Cardiac muscle cell (in vitro differentiated cells and primary cell): ENCODE measurements at regions not wholly inside any gene's neighbourhood (a gene's known extent, or its start where the extent isn't known, plus 50 kb on each side); places are given as distances from the start of the nearest gene placed in this dataset.

Experiments used
- DNase-seq, 2 donors: peaks; one replicate each; pipeline versions ENCODE4 v3.0.0 to v3.0.0-alpha.2; 2010 to 2017; ENCODE audit warnings: low read depth in 1 of 2, low spot score in 1 of 2
- H3K27ac ChIP-seq: fragments of 200-600 bp; sonication (generic); 2 replicates; pipeline ENCODE4 v1.5.1; 2016
- H3K27me3 ChIP-seq: fragments of 200-600 bp; sonication (generic); 2 replicates; pipeline ENCODE4 v1.6.0; 2016; ENCODE audit warnings: control low read depth
- H3K36me3 ChIP-seq: fragments of 200-600 bp; sonication (generic); 2 replicates; pipeline ENCODE4 v1.5.1; 2016; ENCODE audit warnings: control low read depth
- H3K4me1 ChIP-seq: fragments of 200-600 bp; sonication (generic); 2 replicates; pipeline ENCODE4 v1.8.1; 2017; ENCODE audit warnings: low read depth, mild to moderate bottlenecking, mixed run types
- H3K4me3 ChIP-seq: fragments of 200-600 bp; sonication (generic); 2 replicates; pipeline ENCODE4 v1.5.1; 2016; ENCODE audit warnings: mild to moderate bottlenecking
- H3K9me3 ChIP-seq: fragments of 200-600 bp; sonication (generic); 2 replicates; pipeline ENCODE4 v1.5.1; 2017; ENCODE audit warnings: low read depth, mild to moderate bottlenecking, control low read depth
- TF ChIP-seq, protein P1 (sequence below): IDR thresholded peaks from 2 replicates; pipeline ENCODE4 v1.5.1; 2012; ENCODE audit warnings: low read depth, mild to moderate bottlenecking, low read length

DNA sequence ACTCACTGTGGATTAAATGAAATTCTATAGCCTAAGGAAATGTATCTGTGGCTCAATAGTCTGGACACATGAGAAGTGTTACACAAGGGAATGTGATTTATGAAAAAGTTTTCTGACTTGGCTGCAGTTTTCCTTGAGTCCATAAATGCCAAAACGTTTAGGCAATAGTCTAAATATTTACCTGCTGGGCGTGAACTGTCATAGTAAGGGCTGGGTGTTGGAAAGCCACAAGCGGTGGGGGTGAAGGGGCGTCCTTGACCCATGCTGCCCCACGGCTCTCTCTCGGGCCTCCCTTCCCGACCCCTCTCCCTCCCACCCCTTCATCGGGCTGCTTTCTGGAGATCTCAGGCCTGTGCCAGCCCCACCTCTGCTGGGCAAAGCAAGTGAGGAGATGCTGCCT lies 223.7 kb downstream of the BUB3 start:
- H3K27me3 ChIP-seq = no peaks in the 10 kb centered on the region
- H3K27ac ChIP-seq = no peak overlapping the region
- H3K4me1 ChIP-seq = no peaks in the 10 kb centered on the region
- no peak overlapping the region for H3K4me3 ChIP-seq
- DNase-seq = no peak
- TF ChIP-seq, protein P1, sequence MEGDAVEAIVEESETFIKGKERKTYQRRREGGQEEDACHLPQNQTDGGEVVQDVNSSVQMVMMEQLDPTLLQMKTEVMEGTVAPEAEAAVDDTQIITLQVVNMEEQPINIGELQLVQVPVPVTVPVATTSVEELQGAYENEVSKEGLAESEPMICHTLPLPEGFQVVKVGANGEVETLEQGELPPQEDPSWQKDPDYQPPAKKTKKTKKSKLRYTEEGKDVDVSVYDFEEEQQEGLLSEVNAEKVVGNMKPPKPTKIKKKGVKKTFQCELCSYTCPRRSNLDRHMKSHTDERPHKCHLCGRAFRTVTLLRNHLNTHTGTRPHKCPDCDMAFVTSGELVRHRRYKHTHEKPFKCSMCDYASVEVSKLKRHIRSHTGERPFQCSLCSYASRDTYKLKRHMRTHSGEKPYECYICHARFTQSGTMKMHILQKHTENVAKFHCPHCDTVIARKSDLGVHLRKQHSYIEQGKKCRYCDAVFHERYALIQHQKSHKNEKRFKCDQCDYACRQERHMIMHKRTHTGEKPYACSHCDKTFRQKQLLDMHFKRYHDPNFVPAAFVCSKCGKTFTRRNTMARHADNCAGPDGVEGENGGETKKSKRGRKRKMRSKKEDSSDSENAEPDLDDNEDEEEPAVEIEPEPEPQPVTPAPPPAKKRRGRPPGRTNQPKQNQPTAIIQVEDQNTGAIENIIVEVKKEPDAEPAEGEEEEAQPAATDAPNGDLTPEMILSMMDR = no peak
- H3K36me3 ChIP-seq = no peaks in the 10 kb centered on the region
- no peaks in the 10 kb centered on the region for H3K9me3 ChIP-seq

DNA sequence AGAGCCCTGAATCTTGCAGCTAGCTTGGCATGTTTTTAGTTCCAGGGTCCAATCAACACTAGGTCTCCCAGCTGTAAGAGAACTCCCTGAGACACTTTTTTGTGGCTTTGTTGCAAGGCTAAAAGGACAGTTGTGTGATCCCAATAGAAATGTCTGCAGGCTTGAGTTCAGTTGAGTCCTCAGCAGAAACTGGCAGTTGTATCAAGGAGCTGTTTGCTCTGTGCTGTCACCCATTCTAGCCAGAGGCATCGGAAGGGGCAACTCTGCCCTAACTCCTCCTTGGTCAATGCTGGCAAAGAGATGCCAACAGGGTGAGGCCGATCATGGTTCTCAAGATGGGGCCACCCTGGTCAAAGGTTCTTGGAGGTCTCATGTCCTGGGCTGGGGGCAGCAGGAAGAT lies 224.1 kb downstream of the BUB3 start:
- no peaks in the 10 kb centered on the region for H3K9me3 ChIP-seq

DNA sequence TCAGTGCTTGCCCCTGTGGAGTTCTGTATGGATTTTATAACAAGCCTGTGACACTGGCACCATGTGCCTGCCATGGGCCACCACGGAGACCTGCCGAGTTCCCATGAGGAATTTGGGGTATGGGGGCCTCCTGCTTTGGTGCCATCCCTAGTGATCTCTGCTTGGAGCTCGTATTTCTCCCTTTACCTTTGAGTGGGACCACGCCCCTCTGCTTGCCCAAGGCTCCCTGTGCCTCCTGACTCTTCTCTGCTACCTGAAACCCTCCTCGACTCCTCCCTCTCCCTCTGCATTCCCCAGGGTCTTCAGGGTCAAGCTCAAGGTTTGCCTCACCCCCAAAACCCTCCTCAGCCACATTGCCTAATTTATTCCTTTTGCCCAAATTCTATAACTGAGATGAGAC lies 225.0 kb downstream of the BUB3 start:
- no peaks in the 10 kb centered on the region for H3K27me3 ChIP-seq
- H3K27ac ChIP-seq = no peak overlapping the region
- TF ChIP-seq, protein P1 = no peak
- no peak overlapping the region for H3K4me3 ChIP-seq
- no peaks in the 10 kb centered on the region for H3K4me1 ChIP-seq
- H3K9me3 ChIP-seq = no peaks in the 10 kb centered on the region
- DNase-seq = no peak
- H3K36me3 ChIP-seq = no peaks in the 10 kb centered on the region

More for the DNA sequence above, 224.1 kb downstream of the BUB3 start:
- TF ChIP-seq, protein P1 = no peak
- H3K4me1 ChIP-seq = no peaks in the 10 kb centered on the region
- H3K4me3 ChIP-seq = no peak overlapping the region
- H3K27ac ChIP-seq = no peak overlapping the region
- DNase-seq = no peak
- no peaks in the 10 kb centered on the region for H3K36me3 ChIP-seq
- no peaks in the 10 kb centered on the region for H3K27me3 ChIP-seq

DNA sequence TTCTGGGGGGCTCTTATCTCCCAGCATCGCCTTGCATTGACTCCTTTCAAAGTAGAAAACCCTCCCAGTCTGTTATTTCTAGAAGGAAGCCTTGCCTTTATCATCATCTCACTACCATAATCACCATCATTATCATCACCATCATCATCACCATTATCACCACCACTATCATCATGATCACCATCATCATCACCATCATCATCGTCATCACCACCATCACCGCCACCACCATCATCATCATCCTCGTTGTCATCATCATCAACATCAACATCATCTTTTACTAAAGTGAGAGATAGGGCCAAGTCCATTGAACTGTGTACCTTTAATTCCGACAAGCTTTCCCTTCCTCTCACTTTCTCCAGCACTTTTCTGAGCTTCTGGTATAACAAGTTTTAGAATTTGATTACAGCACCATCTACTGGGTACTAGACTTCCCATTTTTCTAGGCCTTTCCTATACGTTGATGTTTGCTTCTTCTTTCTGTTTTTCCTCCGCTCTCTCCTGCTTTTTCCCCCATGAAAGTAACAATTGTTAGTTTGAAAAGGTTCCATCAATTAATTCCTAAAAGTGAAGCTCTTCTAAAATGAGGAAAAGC lies 226.4 kb downstream of the BUB3 start:
- Histone ChIP-seq H3K4me1 (no peaks in the 10 kb centered on the region), H3K4me3 (no peak overlapping the region), H3K9me3 (no peaks in the 10 kb centered on the region), H3K36me3 (no peaks in the 10 kb centered on the region), H3K27ac (no peak overlapping the region), H3K27me3 (no peaks in the 10 kb centered on the region)
- TF ChIP-seq, protein P1 = peak; percentile 34
- peak in 1 of 2 donors; percentile 29 for DNase-seq

DNA sequence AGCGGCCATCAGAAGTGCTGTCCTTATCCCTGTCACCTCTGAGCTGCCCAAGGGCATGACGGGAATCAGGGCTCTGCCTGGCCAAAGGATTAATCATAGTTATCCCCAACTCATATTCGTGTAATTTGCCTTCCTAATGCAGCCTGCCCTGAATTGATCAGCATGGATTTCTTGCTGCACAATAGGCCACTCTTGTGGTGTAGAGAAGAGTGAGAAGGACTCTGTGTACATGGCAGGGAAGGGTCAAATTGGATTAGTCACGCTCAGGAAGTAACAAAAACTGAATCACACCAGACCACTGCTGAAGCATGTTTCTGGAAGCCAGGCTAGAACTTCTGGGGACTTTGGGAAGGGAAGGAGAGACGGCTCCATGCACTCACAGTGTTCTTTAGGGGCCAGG lies 227.0 kb downstream of the BUB3 start:
- TF ChIP-seq, protein P1 = no peak
- Histone ChIP-seq H3K27me3 (no peaks in the 10 kb centered on the region), H3K4me3 (no peak overlapping the region), H3K4me1 (no peaks in the 10 kb centered on the region), H3K36me3 (no peaks in the 10 kb centered on the region), H3K27ac (no peak overlapping the region), H3K9me3 (no peaks in the 10 kb centered on the region)
- DNase-seq = peak in 1 of 2 donors; percentile 1

DNA sequence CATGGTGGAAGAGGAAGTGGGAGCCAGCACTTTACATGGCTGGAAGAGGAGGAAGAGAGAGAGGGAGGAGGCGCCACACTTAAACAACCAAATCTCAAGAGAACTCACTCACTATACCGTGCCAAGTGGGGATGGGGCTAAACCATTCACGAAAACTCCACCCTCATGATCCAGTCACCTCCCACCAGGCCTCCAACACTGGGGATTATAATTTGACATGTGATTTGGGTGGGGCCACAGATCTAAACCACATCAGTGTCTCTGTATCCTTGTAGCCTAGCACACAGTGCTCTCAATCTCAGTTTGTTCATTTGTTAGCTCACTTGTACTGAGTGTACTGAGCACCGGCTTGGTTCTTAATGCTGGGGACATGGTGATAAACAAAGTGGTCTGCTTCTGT lies 228.3 kb downstream of the BUB3 start:
- TF ChIP-seq, protein P1 = no peak
- Histone ChIP-seq H3K9me3 (no peaks in the 10 kb centered on the region), H3K36me3 (no peaks in the 10 kb centered on the region), H3K4me1 (no peaks in the 10 kb centered on the region), H3K4me3 (no peak overlapping the region), H3K27me3 (no peaks in the 10 kb centered on the region), H3K27ac (no peak overlapping the region)
- no peak for DNase-seq
